Breast epithelium (tissue), 3 donors: ENCODE measurements at regions not wholly inside any gene's neighbourhood (a gene's known extent, or its start where the extent isn't known, plus 50 kb on each side); places are given as distances from the start of the nearest gene placed in this dataset.

Source experiments
- CTCF ChIP-seq, 3 donors: fragments of 450-650 bp; IDR thresholded peaks; one replicate each; pipeline ENCODE4 v1.5.1; 2016 to 2017; ENCODE audit warnings: antibody characterized with exemption in 3 of 3, mild to moderate bottlenecking in 3 of 3, moderate library complexity in 3 of 3
- POLR2A ChIP-seq: fragments of 450-650 bp; IDR thresholded peaks from one replicate; pipeline ENCODE4 v1.6.1; 2016; ENCODE audit warnings: antibody characterized with exemption, mild to moderate bottlenecking, moderate library complexity
- POLR2AphosphoS5 ChIP-seq, 3 donors: sonication (generic); formaldehyde crosslinking; IDR thresholded peaks; one replicate each; pipeline ENCODE4 v1.6.1; 2017; ENCODE audit warnings: antibody characterized with exemption in 3 of 3

GRCh38 chr15:61501815-61502389, 272.8 kb upstream of the RORA start:
- TF ChIP-seq POLR2A (no peak), CTCF (IDR thresholded peaks at IDR 0.05) (no peak), POLR2AphosphoS5 (IDR thresholded peaks at IDR 0.05) (no peak)
